ENCODE measurements at regions not wholly inside any gene's neighbourhood (a gene's known extent, or its start where the extent isn't known, plus 50 kb on each side); places are given as distances from the start of the nearest gene placed in this dataset.

DNA sequence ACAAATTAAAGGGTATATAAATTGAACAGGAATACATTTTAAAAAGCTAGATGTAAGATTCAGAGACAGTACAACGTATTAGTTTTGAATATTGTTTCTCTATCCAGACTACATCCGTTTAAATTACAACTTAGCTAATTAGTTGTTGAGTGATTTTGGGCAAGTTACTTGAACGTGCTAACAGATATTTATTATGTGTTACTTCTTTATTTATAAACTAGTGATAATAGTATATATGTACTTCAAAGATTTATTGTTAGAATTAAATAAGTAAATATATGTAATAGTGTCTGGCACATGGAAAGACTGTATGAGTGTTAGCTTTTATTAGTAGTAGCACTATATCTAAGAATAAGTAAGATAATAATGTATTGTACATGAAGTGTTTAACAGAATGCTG, 92.0 kb upstream of the GBE1 start:
- TF ChIP-seq POLR2A (IDR thresholded peaks at IDR 0.05), result no peak
- TF ChIP-seq, protein P1, sequence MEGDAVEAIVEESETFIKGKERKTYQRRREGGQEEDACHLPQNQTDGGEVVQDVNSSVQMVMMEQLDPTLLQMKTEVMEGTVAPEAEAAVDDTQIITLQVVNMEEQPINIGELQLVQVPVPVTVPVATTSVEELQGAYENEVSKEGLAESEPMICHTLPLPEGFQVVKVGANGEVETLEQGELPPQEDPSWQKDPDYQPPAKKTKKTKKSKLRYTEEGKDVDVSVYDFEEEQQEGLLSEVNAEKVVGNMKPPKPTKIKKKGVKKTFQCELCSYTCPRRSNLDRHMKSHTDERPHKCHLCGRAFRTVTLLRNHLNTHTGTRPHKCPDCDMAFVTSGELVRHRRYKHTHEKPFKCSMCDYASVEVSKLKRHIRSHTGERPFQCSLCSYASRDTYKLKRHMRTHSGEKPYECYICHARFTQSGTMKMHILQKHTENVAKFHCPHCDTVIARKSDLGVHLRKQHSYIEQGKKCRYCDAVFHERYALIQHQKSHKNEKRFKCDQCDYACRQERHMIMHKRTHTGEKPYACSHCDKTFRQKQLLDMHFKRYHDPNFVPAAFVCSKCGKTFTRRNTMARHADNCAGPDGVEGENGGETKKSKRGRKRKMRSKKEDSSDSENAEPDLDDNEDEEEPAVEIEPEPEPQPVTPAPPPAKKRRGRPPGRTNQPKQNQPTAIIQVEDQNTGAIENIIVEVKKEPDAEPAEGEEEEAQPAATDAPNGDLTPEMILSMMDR (IDR thresholded peaks at IDR 0.05), result no peak
